Caco-2 (cell line): ENCODE measurements at regions not wholly inside any gene's neighbourhood (a gene's known extent, or its start where the extent isn't known, plus 50 kb on each side); places are given as distances from the start of the nearest gene placed in this dataset.

Experiments
- BruUV-seq: library from RNA; stranded (reverse); fragments of 400-500 nt; replicated peaks from 2 replicates; lab custom pipeline; 2021; lab: Mats Ljungman, UMichigan
- CTCF ChIA-PET: fragments of 300-600 bp; sonication (Branson Sonifier 250); formaldehyde crosslinking; loops from one replicate; lab custom pipeline; 2022; ENCODE audit warnings: antibody characterized with exemption; lab: Charles Lee
- POLR2A ChIA-PET: fragments of 300-600 bp; sonication (Branson Sonifier 250); formaldehyde crosslinking; loops from one replicate; lab custom pipeline; 2022; ENCODE audit warnings: antibody characterized with exemption; lab: Charles Lee
- DNase-seq, 2 experiments: peaks; one replicate each; pipeline versions ENCODE4 v3.0.0 to v3.0.0-alpha.2; 2020 to 2022
- H3K27me3 ChIP-seq: replicated peaks from 2 replicates; pipeline ENCODE4 v1.6.0; 2011; ENCODE audit warnings: low read length; ENCODE audit not compliant: control insufficient read depth, insufficient read depth
- H3K36me3 ChIP-seq: 2 replicates; pipeline ENCODE4 v1.5.1; 2011; ENCODE audit warnings: low read length; ENCODE audit not compliant: control insufficient read depth, insufficient read depth
- H3K4me1 ChIP-seq: fragments of 250-450 bp; sonication (Bioruptor Pico); 2 replicates; pipeline ENCODE4 v1.5.1; 2020; ENCODE audit warnings: mild to moderate bottlenecking
- H3K4me3 ChIP-seq: 2 replicates; pipeline ENCODE4 v1.5.1; 2011; ENCODE audit warnings: low read depth, mild to moderate bottlenecking, control low read depth, low read length
- H3K9me3 ChIP-seq: fragments of 250-450 bp; sonication (Bioruptor Pico); 2 replicates; pipeline ENCODE4 v1.5.1; 2020; ENCODE audit warnings: mild to moderate bottlenecking, moderate library complexity
- H3K27ac Mint-ChIP-seq: one replicate; pipeline ENCODE4 v1.8.0; 2022; ENCODE audit warnings: mixed read lengths; ENCODE audit not compliant: unreplicated experiment
- H3K27me3 Mint-ChIP-seq: one replicate; pipeline ENCODE4 v1.8.0; 2022; ENCODE audit warnings: mixed read lengths; ENCODE audit not compliant: insufficient read depth, unreplicated experiment
- H3K36me3 Mint-ChIP-seq: one replicate; pipeline ENCODE4 v1.8.0; 2022; ENCODE audit warnings: mild to moderate bottlenecking, mixed read lengths; ENCODE audit not compliant: insufficient read depth, unreplicated experiment
- H3K4me1 Mint-ChIP-seq: one replicate; pipeline ENCODE4 v1.8.0; 2022; ENCODE audit warnings: low read depth, mixed read lengths; ENCODE audit not compliant: unreplicated experiment
- H3K4me3 Mint-ChIP-seq: one replicate; pipeline ENCODE4 v1.8.0; 2022; ENCODE audit warnings: mild to moderate bottlenecking, moderate library complexity, mixed read lengths; ENCODE audit not compliant: unreplicated experiment
- H3K9me3 Mint-ChIP-seq: one replicate; pipeline ENCODE4 v1.8.0; 2022; ENCODE audit warnings: mixed read lengths; ENCODE audit not compliant: unreplicated experiment
- CTCF ChIP-seq, 2 experiments: fragments of 200-600 bp in 1 of 2; IDR thresholded peaks; 1 replicate in 1 of 2; 2 replicates in 1 of 2; pipeline versions ENCODE4 v1.5.1 to v1.8.0; 2011 to 2022; ENCODE audit warnings: antibody characterized with exemption in 1 of 2, control low read depth in 1 of 2, inconsistent platforms in 1 of 2, low read depth in 1 of 2, low read length in 1 of 2, mild to moderate bottlenecking in 1 of 2, moderate library complexity in 1 of 2; ENCODE audit not compliant: insufficient read depth in 1 of 2, severe bottlenecking in 1 of 2, unreplicated experiment in 1 of 2
- intact Hi-C: fragments of 100-400 bp; cut with micrococcal nuclease; formaldehyde crosslinking; loops from one replicate; pipeline ENCODE4 v1.10.0; 2022; ENCODE audit not compliant: unreplicated experiment

DNA sequence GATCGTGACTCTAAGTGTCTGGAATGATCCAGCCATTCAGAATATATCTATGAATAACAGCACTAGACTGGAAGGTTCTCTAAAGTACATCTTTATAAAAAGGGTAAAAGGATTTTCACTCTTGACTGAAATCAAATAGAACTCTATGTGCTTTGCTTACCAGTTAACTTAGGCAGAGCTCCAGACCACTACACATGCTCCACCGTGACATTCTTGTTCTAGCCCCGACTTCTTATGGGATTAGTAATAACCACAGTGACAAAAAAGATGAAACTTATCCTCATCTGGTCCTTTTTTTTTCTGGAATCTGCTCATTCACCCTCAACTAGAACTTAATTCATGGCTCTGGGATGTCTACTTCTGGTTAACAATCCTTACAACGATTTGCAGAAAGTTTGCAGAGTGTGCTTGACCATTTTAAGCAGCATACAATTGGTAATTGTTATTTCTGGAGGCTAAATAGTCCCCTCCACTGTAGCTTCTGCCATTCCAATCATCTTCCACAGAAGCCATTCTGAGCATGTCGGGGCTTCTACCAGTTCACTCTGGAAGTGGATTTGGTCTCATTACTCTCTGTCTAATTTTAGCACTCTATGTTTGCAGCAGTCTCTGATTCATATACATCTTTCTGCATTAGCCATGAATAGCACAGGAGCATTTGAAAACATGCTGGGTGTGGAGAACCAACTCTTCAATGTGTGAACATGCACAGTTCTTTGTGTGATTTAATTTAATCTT is 163.7 kb upstream of the CDC14C start:
- Mint-ChIP-seq H3K27ac (no peak overlapping the region), H3K9me3 (no peaks in the 10 kb centered on the region), H3K4me3 (no peak overlapping the region), H3K27me3 (peaks cover 9% of the 10 kb centered on the region), H3K4me1 (no peaks in the 10 kb centered on the region), H3K36me3 (no peaks in the 10 kb centered on the region)
- BruUV-seq: no TSS peak
- no peak for TF ChIP-seq CTCF (IDR thresholded peaks at IDR 0.05; ENCODE audit: insufficient read depth in 1 of 2, low read depth in 1 of 2, low read length in 1 of 2, severe bottlenecking in 1 of 2, unreplicated experiment in 1 of 2)
- ChIA-PET POLR2A (no interaction called here), CTCF (no interaction called here)
- no peak for DNase-seq
- Histone ChIP-seq H3K4me3 (no peak overlapping the region), H3K9me3 (no peaks in the 10 kb centered on the region), H3K36me3 (no peaks in the 10 kb centered on the region), H3K4me1 (no peaks in the 10 kb centered on the region), H3K27me3 (no peaks in the 10 kb centered on the region)
- intact Hi-C loops: no loop called here

- Histone ChIP-seq H3K9me3 (no peaks in the 10 kb centered on the region), H3K36me3 (no peaks in the 10 kb centered on the region), H3K27me3 (no peaks in the 10 kb centered on the region), H3K4me3 (no peak overlapping the region), H3K4me1 (no peaks in the 10 kb centered on the region)
- ChIA-PET POLR2A (no interaction called here), CTCF (no interaction called here)
- no peaks in the 10 kb centered on the region for H3K4me1 Mint-ChIP-seq
- H3K9me3 Mint-ChIP-seq: peaks cover under 1% of the 10 kb centered on the region
- no peak overlapping the region for H3K27ac Mint-ChIP-seq
- H3K36me3 Mint-ChIP-seq: no peaks in the 10 kb centered on the region
- H3K27me3 Mint-ChIP-seq: peaks cover 9% of the 10 kb centered on the region
- BruUV-seq: no TSS peak
- no peak overlapping the region for H3K4me3 Mint-ChIP-seq
- no peak for DNase-seq
- no peak for TF ChIP-seq CTCF (IDR thresholded peaks at IDR 0.05; ENCODE audit: insufficient read depth in 1 of 2, low read depth in 1 of 2, low read length in 1 of 2, severe bottlenecking in 1 of 2, unreplicated experiment in 1 of 2)
- intact Hi-C loops: no loop called here
Measured at GRCh38 chr7:48780862-48781261, 143.5 kb upstream of the CDC14C start.

DNA sequence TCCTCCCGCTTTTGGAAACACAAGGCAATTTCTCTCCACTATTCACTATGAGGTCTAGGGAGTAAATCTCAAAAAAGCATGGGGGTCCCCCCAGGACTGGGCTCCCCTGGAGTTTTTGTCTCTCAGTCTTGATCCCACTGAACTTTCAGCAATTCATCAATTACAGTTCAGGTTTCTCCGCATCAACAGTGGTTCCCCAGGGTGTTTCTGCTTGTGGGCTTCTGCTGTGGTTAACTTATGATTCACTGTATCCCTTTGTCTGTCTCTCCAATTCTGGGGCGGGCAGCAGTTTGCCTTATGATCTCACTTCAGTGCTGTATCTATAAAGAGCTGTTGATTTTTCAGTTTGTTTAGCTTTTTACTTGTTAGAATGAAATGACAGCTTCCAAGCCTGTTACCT is 142.6 kb upstream of the CDC14C start:
- Mint-ChIP-seq H3K27ac (no peak overlapping the region), H3K4me3 (no peak overlapping the region), H3K36me3 (no peaks in the 10 kb centered on the region), H3K9me3 (no peaks in the 10 kb centered on the region), H3K27me3 (peaks cover 9% of the 10 kb centered on the region), H3K4me1 (no peaks in the 10 kb centered on the region)
- TF ChIP-seq CTCF (IDR thresholded peaks at IDR 0.05; ENCODE audit: insufficient read depth in 1 of 2, low read depth in 1 of 2, low read length in 1 of 2, severe bottlenecking in 1 of 2, unreplicated experiment in 1 of 2): no peak
- CTCF ChIA-PET: no interaction called here
- no TSS peak for BruUV-seq
- Histone ChIP-seq H3K4me3 (no peak overlapping the region), H3K9me3 (no peaks in the 10 kb centered on the region), H3K27me3 (no peaks in the 10 kb centered on the region), H3K36me3 (no peaks in the 10 kb centered on the region), H3K4me1 (no peaks in the 10 kb centered on the region)
- intact Hi-C loops: no loop called here
- DNase-seq: no peak
- POLR2A ChIA-PET: no interaction called here
